CD4-positive, alpha-beta T cell treated with Interleukin-4 for 1 hour (primary cell): ENCODE measurements at regions not wholly inside any gene's neighbourhood (a gene's known extent, or its start where the extent isn't known, plus 50 kb on each side); places are given as distances from the start of the nearest gene placed in this dataset.

Source experiments
- DNase-seq, 2 donors: peaks; one replicate each; pipeline ENCODE4 v3.0.0-alpha.2; 2020 to 2022

- no peak for DNase-seq
These were observed 57.8 kb upstream of the C5orf46 start for GRCh38 chr5:147963948-147964693.

GRCh38 chr5:147963436-147963835, 57.1 kb upstream of the C5orf46 start:
- no peak for DNase-seq

- DNase-seq: no peak
These were observed 54.9 kb upstream of the C5orf46 start for GRCh38 chr5:147961208-147961749.

DNA sequence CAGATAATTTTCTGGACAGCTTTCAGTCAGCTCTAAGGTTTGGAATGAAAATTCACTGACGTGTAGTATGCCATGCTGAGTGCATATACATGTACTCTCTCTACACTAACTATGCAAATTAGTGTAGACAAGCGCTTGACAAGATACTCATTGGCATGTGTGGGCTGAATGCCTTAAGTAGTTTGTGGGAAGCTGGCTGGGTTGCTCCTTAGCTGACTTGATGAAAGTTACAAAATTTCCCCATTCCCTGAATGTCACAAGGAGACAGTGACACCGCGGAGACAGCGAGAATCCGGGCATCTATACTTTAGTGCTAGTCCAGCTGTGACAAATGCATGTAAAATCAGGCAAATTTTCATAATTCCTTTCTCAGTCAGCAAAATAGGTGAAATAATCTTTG, 51.6 kb upstream of the C5orf46 start:
- DNase-seq: no peak

GRCh38 chr5:147956842-147957223, 50.5 kb upstream of the C5orf46 start:
- no peak for DNase-seq

GRCh38 chr5:147956064-147956841, 49.9 kb upstream of the C5orf46 start:
- no peak for DNase-seq
